Fibroblast of lung (primary cell): ENCODE measurements at regions not wholly inside any gene's neighbourhood (a gene's known extent, or its start where the extent isn't known, plus 50 kb on each side); places are given as distances from the start of the nearest gene placed in this dataset.

ENCODE experiments used
- CTCF ChIP-seq, 2 donors: IDR thresholded peaks in 1 of 2; conservative IDR thresholded peaks in 1 of 2; 1 replicate in 1 of 2; 2 replicates in 1 of 2; pipeline ENCODE4 v1.5.1; 2011 to 2012; ENCODE audit warnings: low read length in 2 of 2, control low read depth in 1 of 2, inconsistent platforms in 1 of 2, low read depth in 1 of 2, mild to moderate bottlenecking in 1 of 2
- EZH2 ChIP-seq: IDR thresholded peaks from 2 replicates; pipeline ENCODE4 v1.5.1; 2012; ENCODE audit warnings: low read length, control low read depth, mild to moderate bottlenecking; ENCODE audit errors: missing control alignments

GRCh38 chrX:88244066-88244465 lies 503.0 kb upstream of the CPXCR1 start:
- TF ChIP-seq CTCF (conservative IDR thresholded peaks at IDR 0.05 in 1 of 2, IDR thresholded peaks at IDR 0.05 in 1 of 2; ENCODE audit: low read depth in 1 of 2, low read length in 2 of 2) (no peak), EZH2 (no peak)
